Activated naive CD8-positive, alpha-beta T cell treated with anti-CD3 and anti-CD28 coated beads, Interleukin-2, amount 10 ng/mL, durations not matched to agents 7 days and 5 days (primary cell): ENCODE measurements at regions not wholly inside any gene's neighbourhood (a gene's known extent, or its start where the extent isn't known, plus 50 kb on each side); places are given as distances from the start of the nearest gene placed in this dataset.

ENCODE experiments used
- ATAC-seq: fragments of 150-1000 bp; cut with Tn5 transposase; one replicate; pipeline ENCODE4 v1.10.0; 2021; ENCODE audit warnings: low read depth, moderate library complexity
- POLR2A ChIA-PET: fragments of 350-600 bp; sonication (Branson Sonifier 250); formaldehyde crosslinking; loops from one replicate; lab custom pipeline; 2021; ENCODE audit warnings: antibody characterized with exemption; lab: Charles Lee
- DNase-seq: peaks from one replicate; pipeline ENCODE4 v3.0.0; 2021
- H3K27ac Mint-ChIP-seq: one replicate; pipeline ENCODE4 v1.8.0; 2022; ENCODE audit warnings: mild to moderate bottlenecking, mixed read lengths
- H3K27me3 Mint-ChIP-seq: one replicate; pipeline ENCODE4 v1.8.0; 2022; ENCODE audit warnings: mild to moderate bottlenecking, moderate library complexity, mixed read lengths
- H3K36me3 Mint-ChIP-seq: one replicate; pipeline ENCODE4 v1.8.0; 2021; ENCODE audit warnings: mild to moderate bottlenecking, mixed read lengths
- H3K4me1 Mint-ChIP-seq: one replicate; pipeline ENCODE4 v1.8.0; 2021; ENCODE audit warnings: mixed read lengths
- H3K4me3 Mint-ChIP-seq: one replicate; pipeline ENCODE4 v1.8.0; 2022; ENCODE audit warnings: mild to moderate bottlenecking, moderate library complexity, mixed read lengths
- H3K9me3 Mint-ChIP-seq: one replicate; pipeline ENCODE4 v1.8.0; 2021; ENCODE audit warnings: mixed read lengths

GRCh38 chr1:238672806-238673205 is 713.6 kb upstream of the CHRM3 start:
- DNase-seq (no peak), ATAC-seq (no peak)
- Mint-ChIP-seq H3K9me3 (peaks cover 1% of the 10 kb centered on the region), H3K36me3 (no peaks in the 10 kb centered on the region), H3K4me1 (no peaks in the 10 kb centered on the region), H3K27ac (no peak overlapping the region), H3K27me3 (no peaks in the 10 kb centered on the region), H3K4me3 (no peak overlapping the region)
- POLR2A ChIA-PET = no interaction called here

DNA sequence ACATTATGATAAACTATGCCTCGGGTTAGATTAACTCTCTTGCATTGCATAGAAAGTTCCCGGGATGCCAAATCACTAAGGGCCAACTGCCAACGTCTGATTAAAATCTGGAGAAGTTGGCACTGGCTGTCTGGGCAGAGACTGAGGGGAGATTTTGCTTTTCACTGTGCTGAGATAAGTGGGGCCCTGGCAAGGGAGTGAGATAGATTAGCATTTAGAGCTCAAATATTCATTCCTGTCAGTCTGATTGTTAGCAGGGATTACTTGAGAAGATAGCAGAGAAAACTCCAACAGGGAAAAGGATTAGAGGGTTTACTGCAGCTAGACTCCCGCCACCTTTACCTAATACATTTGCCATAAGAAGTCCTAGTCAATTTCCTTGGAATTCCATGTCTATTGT is 714.1 kb upstream of the CHRM3 start:
- Mint-ChIP-seq H3K27ac (no peak overlapping the region), H3K27me3 (no peaks in the 10 kb centered on the region), H3K36me3 (no peaks in the 10 kb centered on the region), H3K9me3 (peaks cover 1% of the 10 kb centered on the region), H3K4me1 (no peaks in the 10 kb centered on the region), H3K4me3 (no peak overlapping the region)
- no peak for DNase-seq
- POLR2A ChIA-PET = no interaction called here
- ATAC-seq = no peak

DNA sequence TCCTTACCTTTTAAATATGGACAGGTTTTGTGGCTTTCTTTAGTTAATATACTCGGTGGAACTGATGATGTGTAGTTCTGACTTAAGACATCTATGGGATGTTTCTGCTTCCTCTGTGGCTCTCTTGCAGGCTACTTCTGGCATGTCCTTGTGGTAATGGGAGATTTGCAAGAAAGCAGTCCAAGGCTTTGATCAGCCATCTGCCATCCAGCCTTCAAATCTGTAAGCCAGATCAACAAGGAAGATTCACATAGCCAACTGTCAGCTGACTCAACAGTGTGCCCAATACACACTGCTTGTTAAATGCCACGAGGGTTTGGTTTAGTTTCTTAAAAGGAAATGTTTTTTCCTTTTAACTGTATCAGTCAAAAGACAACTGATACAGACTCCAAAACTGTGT is 722.2 kb upstream of the CHRM3 start:
- POLR2A ChIA-PET = no interaction called here
- Mint-ChIP-seq H3K4me3 (no peak overlapping the region), H3K4me1 (no peaks in the 10 kb centered on the region), H3K27ac (no peak overlapping the region), H3K27me3 (no peaks in the 10 kb centered on the region), H3K9me3 (peaks cover 3% of the 10 kb centered on the region), H3K36me3 (no peaks in the 10 kb centered on the region)
- DNase-seq (no peak), ATAC-seq (no peak)

- Mint-ChIP-seq H3K4me1 (no peaks in the 10 kb centered on the region), H3K4me3 (no peak overlapping the region), H3K36me3 (no peaks in the 10 kb centered on the region), H3K27ac (no peak overlapping the region), H3K27me3 (no peaks in the 10 kb centered on the region), H3K9me3 (peaks cover 3% of the 10 kb centered on the region)
- DNase-seq = no peak
- POLR2A ChIA-PET = no interaction called here
- ATAC-seq = no peak
These were observed 725.5 kb upstream of the CHRM3 start for GRCh38 chr1:238660849-238661248.

DNA sequence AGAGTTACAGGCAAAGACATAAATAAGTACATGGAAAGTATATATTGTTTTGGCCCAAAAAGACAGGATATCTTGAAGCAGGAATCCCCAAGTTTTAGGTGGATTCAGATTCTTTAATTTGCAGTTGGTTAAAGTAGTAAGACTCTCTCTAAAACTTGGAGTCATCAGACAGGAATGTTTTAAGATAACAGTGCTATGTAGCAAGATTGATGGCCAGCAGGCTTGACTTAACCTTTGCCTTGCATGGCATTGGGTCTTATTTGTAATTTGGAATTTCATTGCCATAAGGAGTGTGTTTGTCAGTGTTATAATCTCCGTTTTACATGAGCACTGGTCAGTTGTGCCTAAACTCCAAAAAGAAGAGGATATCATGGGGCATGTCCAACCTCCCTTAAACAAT is 727.6 kb upstream of the CHRM3 start:
- Mint-ChIP-seq H3K36me3 (no peaks in the 10 kb centered on the region), H3K27me3 (no peaks in the 10 kb centered on the region), H3K4me3 (no peak overlapping the region), H3K9me3 (peaks cover 3% of the 10 kb centered on the region), H3K4me1 (no peaks in the 10 kb centered on the region), H3K27ac (no peak overlapping the region)
- DNase-seq = no peak
- no peak for ATAC-seq
- POLR2A ChIA-PET = no interaction called here

DNA sequence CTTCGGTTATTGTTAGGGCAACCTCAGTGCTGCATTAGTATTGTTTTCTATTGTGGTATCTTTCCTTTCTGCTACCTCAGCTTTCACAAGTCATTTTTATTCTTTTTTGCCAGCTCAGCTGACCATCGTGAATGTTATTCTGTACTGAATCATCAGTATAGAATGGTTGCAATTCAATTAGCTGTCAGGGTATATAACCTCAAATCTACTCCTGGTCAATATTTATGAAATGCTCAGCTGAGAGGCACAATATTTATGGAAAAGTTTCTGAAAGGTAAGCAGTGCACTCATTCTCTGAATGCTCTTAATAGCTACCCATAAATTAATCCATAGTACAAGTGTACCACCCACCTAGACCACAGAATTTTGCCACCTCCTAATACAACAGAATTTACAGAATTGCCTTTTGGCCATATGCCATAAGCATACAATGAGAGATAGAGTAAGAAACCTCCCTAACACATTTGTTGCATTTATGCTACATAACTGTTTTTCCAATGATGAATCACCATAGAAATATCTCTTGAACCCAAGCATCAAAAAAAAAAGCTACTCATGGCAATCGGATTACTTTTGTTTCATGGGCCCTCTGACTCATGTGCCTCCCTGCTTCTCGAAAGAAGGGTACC is 732.6 kb upstream of the CHRM3 start:
- Mint-ChIP-seq H3K9me3 (no peaks in the 10 kb centered on the region), H3K4me3 (no peak overlapping the region), H3K36me3 (no peaks in the 10 kb centered on the region), H3K27me3 (no peaks in the 10 kb centered on the region), H3K27ac (no peak overlapping the region), H3K4me1 (no peaks in the 10 kb centered on the region)
- POLR2A ChIA-PET = no interaction called here
- DNase-seq (no peak), ATAC-seq (no peak)

DNA sequence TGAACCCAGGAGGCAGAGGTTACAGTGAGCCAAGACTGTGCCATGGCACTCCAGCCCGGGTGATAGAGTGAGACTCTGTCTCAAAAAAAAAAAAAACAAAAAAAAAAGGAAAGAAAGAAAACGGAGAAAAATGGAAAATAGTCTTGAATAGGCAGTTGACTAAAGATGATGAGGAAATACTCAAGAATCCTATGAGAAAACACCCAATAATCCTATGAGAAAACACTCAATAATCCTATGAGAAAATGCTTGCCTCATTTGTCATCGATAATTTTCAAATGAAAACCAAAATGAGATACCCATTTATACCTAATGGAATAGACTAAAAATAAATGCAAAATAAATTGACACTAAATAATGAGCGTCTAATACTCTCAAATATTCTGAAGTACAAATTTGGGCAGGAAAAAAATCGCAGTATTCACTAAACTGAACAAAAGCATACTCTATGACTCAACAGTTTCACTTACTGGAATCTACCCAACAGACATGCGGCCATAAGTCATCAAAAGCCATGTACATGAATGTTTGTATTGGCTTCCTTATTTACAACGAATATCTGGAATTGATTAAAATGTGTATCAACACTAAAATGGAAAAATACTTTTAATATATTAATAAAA is 733.9 kb upstream of the CHRM3 start:
- POLR2A ChIA-PET = no interaction called here
- no peaks in the 10 kb centered on the region for H3K27me3 Mint-ChIP-seq
- no peak overlapping the region for H3K4me3 Mint-ChIP-seq
- H3K4me1 Mint-ChIP-seq = no peaks in the 10 kb centered on the region
- ATAC-seq = no peak
- no peak for DNase-seq
- H3K27ac Mint-ChIP-seq = no peak overlapping the region
- no peaks in the 10 kb centered on the region for H3K9me3 Mint-ChIP-seq
- no peaks in the 10 kb centered on the region for H3K36me3 Mint-ChIP-seq

- DNase-seq (no peak), ATAC-seq (no peak)
- no peaks in the 10 kb centered on the region for H3K4me1 Mint-ChIP-seq
- H3K27ac Mint-ChIP-seq = no peak overlapping the region
- no peaks in the 10 kb centered on the region for H3K27me3 Mint-ChIP-seq
- no peak overlapping the region for H3K4me3 Mint-ChIP-seq
- no peaks in the 10 kb centered on the region for H3K36me3 Mint-ChIP-seq
- POLR2A ChIA-PET = no interaction called here
- no peaks in the 10 kb centered on the region for H3K9me3 Mint-ChIP-seq
These were observed 737.2 kb upstream of the CHRM3 start for GRCh38 chr1:238649200-238649599.

DNA sequence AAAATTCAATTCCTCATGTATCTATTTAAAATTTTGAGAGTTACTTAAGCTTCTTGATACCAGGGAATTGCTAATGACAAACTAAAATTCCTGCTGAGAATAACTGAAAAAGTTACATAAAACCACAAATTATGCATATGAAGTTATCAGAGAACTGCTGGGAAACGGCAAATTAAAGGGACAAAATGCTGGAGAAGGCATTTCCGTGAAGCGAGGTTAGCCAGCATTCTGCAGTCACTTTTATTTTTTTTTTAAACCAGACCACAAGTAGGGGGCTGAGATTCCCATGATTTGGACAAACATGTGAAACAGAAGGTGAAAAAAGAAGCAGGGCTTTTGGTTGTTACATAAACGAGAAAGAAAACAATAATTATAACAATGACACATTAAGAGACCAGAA is 737.6 kb upstream of the CHRM3 start:
- H3K4me3 Mint-ChIP-seq = no peak overlapping the region
- ATAC-seq = no peak
- DNase-seq = no peak
- no peaks in the 10 kb centered on the region for H3K27me3 Mint-ChIP-seq
- H3K4me1 Mint-ChIP-seq = no peaks in the 10 kb centered on the region
- no peak overlapping the region for H3K27ac Mint-ChIP-seq
- no peaks in the 10 kb centered on the region for H3K36me3 Mint-ChIP-seq
- POLR2A ChIA-PET = no interaction called here
- H3K9me3 Mint-ChIP-seq = no peaks in the 10 kb centered on the region

- no peak for ATAC-seq
- no peak for DNase-seq
- Mint-ChIP-seq H3K4me1 (no peaks in the 10 kb centered on the region), H3K4me3 (no peak overlapping the region), H3K36me3 (no peaks in the 10 kb centered on the region), H3K27me3 (no peaks in the 10 kb centered on the region), H3K9me3 (no peaks in the 10 kb centered on the region), H3K27ac (no peak overlapping the region)
- POLR2A ChIA-PET = no interaction called here
These were observed 738.1 kb upstream of the CHRM3 start for GRCh38 chr1:238648296-238648695.

GRCh38 chr1:238647877-238648276 is 738.5 kb upstream of the CHRM3 start:
- POLR2A ChIA-PET = no interaction called here
- DNase-seq = no peak
- H3K4me3 Mint-ChIP-seq = no peak overlapping the region
- H3K36me3 Mint-ChIP-seq = no peaks in the 10 kb centered on the region
- H3K27me3 Mint-ChIP-seq = no peaks in the 10 kb centered on the region
- H3K4me1 Mint-ChIP-seq = no peaks in the 10 kb centered on the region
- no peaks in the 10 kb centered on the region for H3K9me3 Mint-ChIP-seq
- ATAC-seq = no peak
- H3K27ac Mint-ChIP-seq = no peak overlapping the region

DNA sequence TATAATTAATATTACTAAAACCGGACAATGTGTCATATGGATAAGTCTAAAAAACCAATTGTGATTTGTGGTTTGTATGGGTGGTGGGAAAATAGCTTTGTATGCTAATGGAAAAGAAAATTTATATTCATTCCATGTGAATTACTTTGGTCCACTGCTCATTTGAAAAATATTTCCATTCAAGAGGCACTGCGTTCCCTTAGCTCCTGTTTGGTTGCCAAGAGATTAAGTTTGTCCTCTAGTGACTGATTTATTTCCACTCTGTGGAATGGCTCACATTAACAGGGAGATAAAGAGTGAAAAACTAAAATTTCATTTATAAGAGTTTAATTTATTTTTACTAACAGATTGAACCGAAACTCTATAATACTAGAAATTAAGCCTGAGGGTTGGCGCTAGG is 744.1 kb upstream of the CHRM3 start:
- H3K4me1 Mint-ChIP-seq = no peaks in the 10 kb centered on the region
- no peaks in the 10 kb centered on the region for H3K36me3 Mint-ChIP-seq
- no peak overlapping the region for H3K27ac Mint-ChIP-seq
- DNase-seq = no peak
- no peaks in the 10 kb centered on the region for H3K27me3 Mint-ChIP-seq
- no peak overlapping the region for H3K4me3 Mint-ChIP-seq
- ATAC-seq = no peak
- no peaks in the 10 kb centered on the region for H3K9me3 Mint-ChIP-seq
- POLR2A ChIA-PET = no interaction called here

DNA sequence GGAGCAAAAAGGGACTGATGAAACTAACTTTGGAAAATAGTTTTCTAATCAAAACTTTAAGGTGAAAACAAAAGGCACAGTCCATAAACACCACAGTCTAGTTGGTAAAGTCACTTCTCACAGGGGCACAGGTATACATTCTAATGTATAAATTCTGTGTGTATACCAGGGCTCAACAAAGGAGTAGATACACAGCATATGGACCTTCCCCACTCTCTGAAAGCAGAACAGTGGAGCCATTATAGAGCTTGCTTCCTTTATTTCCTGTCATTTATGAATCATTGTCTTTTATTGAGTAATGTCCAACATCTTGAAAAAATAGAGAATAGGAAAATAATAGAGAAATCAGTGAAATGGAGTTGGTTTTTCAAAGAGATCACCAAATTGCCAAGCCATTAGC is 746.5 kb upstream of the CHRM3 start:
- POLR2A ChIA-PET = no interaction called here
- Mint-ChIP-seq H3K36me3 (no peaks in the 10 kb centered on the region), H3K9me3 (no peaks in the 10 kb centered on the region), H3K4me1 (no peaks in the 10 kb centered on the region), H3K4me3 (no peak overlapping the region), H3K27me3 (no peaks in the 10 kb centered on the region), H3K27ac (no peak overlapping the region)
- DNase-seq = no peak
- no peak for ATAC-seq

- no peak overlapping the region for H3K27ac Mint-ChIP-seq
- POLR2A ChIA-PET = no interaction called here
- ATAC-seq = no peak
- H3K36me3 Mint-ChIP-seq = no peaks in the 10 kb centered on the region
- no peaks in the 10 kb centered on the region for H3K4me1 Mint-ChIP-seq
- DNase-seq = no peak
- H3K4me3 Mint-ChIP-seq = no peak overlapping the region
- no peaks in the 10 kb centered on the region for H3K27me3 Mint-ChIP-seq
- peaks cover 1% of the 10 kb centered on the region for H3K9me3 Mint-ChIP-seq
These were observed 737.4 kb upstream of the ZP4 start for GRCh38 chr1:238628110-238628509.
